K562 (cell line): ENCODE measurements at regions not wholly inside any gene's neighbourhood (a gene's known extent, or its start where the extent isn't known, plus 50 kb on each side); places are given as distances from the start of the nearest gene placed in this dataset.

Experiments
- MGA ChIP-seq: fragments of 450-650 bp; IDR thresholded peaks from 2 replicates; pipeline ENCODE4 v1.6.1; 2016; ENCODE audit warnings: mild to moderate bottlenecking, moderate library complexity
- MTF1 ChIP-seq: fragments of 250-450 bp; sonication (Bioruptor Pico); IDR thresholded peaks from 2 replicates; pipeline ENCODE4 v1.9.0; 2021; ENCODE audit warnings: moderate library complexity, mild to moderate bottlenecking, inconsistent platforms, borderline replicate concordance
- PHF8 ChIP-seq: fragments of 200-600 bp; sonication (generic); IDR thresholded peaks from 2 replicates; pipeline ENCODE4 v1.6.1; 2012; ENCODE audit warnings: mixed run types, mild to moderate bottlenecking, inconsistent platforms, low read length, moderate library complexity, borderline replicate concordance
- ZBTB5 ChIP-seq: fragments of 450-650 bp; IDR thresholded peaks from 2 replicates; pipeline ENCODE4 v1.6.1; 2017; ENCODE audit warnings: antibody characterized with exemption
- ZNF695 ChIP-seq: fragments of 450-650 bp; formaldehyde crosslinking; IDR thresholded peaks from 2 replicates; pipeline ENCODE4 v1.4.0; 2020; ENCODE audit warnings: mild to moderate bottlenecking, moderate library complexity
- ZNF717 ChIP-seq: fragments of 250-450 bp; sonication (Bioruptor Pico); IDR thresholded peaks from 2 replicates; pipeline ENCODE4 v1.5.0; 2021

- TF ChIP-seq MGA (no peak), MTF1 (no peak), ZBTB5 (no peak), ZNF717 (CRISPR knock-in tag) (no peak), ZNF695 (CRISPR knock-in tag) (no peak), PHF8 (no peak)
Measured at GRCh38 chr12:42809226-42809625, 219.7 kb upstream of the PRICKLE1 start (continued).
